ENCODE measurements at regions not wholly inside any gene's neighbourhood (a gene's known extent, or its start where the extent isn't known, plus 50 kb on each side); places are given as distances from the start of the nearest gene placed in this dataset.

DNA sequence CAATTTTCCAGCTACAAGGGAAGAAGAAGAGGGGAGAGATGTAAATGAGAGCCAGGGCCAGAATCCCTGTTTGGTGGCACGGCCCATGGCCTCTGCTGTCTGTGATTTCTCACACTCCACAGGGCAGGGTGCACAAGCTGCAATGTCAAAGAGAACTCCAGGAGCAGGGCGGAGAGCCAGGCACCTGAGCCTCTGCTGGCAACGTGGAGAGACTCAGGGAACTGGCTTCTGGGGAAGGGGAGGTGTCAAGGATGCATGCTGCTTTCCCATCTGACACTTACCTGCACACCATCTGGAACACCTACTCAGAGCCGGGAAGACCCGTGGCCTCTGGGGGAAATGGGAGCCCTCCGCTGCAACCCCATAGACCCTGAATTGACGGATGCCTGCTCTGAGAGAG, 507.5 kb upstream of the NR2F2 start:
- DNase-seq, result no peak

DNA sequence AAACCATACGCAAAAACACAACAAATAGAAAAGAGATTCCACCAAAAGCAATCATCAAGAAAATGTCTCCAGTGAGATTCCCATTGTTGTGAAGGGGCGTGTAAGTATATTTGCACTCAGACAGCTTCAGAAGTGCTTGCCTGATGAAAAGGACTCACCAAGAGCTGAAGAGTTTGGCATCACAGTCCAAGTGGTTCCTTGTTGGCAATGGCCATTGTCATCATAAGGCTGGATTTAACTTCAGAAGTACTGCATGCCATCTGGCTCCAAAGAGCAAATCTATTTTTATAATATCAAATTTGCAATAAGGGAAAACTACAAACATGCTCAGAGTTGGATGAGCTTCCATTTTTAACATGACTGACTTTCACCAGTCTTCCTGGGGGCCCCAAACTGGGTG, 505.3 kb upstream of the NR2F2 start:
- DNase-seq, result no peak

DNA sequence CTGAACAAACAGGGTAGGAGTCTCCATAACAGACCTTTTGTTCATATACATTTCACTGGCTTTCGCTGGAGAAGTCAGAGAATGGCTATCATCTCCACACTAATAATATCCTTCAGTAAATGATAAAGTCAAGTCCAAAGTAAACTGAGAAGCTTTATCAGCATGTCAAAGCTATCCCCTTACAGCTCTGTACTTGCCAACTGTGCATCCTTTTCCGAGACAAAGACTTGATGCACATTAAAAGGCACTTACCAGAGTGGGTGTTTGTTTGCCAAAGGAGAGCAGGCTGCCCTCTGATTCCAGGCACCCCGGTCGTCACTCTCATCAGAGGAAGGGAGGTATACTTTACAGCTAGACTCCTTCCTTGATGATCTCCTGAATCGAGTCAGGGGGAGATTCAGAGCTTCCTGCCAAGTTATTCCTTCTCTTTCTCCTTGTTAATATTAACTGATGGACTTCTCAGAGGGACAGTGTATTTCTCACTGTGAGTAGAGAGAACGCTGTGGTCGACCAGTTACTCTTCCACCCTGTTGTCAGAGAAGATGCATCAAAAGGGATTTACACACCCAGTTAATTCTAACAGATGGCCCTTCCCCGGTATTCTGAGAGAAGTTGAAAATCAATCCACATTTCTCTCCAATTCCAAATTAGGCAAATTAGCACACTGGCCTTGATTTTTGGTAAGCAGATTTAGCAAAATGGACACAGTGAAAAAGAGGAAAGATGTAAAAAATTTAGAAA, 504.7 kb upstream of the NR2F2 start:
- no peak for DNase-seq

DNA sequence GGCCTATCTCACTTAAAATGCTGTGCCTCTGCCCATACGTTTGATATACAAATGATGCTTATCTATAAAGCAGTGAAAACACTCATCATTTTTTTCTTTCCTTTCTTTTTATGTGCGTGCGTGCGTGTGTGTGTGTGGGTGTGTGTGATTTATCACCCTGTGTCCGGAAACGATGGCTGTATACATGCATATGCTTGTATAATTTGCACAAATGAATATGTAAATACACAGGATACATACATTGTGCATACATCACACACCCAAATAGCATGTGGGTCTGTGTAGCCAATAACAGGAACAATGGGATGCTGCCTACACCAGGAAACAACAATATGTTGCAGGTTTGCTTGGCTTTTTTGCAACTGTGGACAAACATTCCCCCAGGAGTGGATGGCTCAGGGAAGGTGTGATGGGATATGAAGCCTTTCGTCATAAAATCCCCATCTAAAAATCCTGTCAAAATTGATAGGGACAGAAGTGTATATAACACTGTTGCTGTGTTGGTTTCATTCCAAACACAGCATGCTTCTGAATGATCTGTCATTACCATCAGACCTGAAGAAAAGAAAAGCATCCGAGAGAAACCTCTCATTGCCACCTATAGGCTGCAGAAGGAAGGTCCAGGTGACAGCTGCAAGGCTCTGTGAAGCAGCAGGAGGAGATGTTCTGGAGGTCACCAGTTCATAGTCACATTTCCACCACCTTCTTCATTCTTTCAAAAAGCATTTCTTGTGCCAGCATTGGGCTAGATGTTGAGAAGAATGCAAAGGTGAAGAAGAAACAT, 503.9 kb upstream of the NR2F2 start:
- DNase-seq, result no peak

DNA sequence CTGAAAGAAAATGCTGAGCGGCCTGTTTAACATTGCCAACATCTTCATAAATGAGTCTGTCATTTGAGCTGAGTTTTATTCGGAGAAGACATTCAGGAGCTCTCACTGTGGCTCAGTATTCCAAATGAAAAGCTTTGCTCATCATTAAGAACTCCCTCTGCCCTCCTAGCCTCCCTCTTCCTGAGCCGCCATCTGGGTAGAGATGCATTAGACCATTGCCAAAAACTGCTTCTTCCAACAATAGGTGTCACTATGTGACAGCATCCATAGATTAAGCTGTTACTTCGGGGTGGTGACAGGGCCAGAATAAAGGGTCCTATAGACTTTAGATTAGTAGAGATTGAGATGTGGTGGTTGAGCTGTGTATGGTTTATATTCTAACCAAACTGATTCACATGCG, 501.4 kb upstream of the NR2F2 start:
- DNase-seq, result no peak

DNA sequence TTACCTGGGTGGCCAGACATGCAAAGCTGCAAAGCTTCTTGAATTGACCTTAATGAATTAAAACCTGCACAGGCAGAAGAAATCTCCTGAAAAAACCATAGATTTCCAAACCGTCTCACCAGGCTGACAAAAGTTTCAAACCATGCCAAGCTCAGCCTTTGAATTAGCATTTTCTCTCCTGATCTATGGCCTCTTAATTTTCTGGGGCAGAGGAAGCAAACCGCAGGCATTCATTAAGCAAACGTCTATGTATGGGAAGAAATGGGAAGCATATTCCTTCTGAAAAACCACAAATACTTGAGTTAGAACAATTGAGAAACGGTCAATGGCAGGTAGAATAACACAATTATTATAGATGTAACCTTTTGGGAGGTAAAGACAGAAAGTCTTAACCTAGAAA, 500.2 kb upstream of the NR2F2 start:
- DNase-seq, result no peak

DNA sequence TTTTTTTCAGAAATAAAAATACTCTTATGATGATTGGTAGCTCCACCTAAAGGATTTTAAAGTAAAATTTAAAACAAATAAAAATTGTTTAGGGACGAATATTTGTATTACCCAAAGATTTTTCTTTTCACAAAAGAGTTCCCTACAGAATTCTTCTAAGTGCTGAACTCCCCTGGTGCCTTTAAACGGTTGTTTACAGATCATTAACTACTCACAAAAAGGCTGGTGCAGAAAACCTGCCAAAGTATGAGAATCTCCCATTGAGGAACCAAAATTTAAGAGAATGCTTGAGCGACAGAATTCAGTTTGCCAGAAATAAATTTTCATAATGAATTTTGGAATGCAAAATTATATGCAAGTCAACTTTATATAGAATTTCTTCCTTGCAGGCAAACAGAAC, 497.8 kb upstream of the NR2F2 start:
- no peak for DNase-seq

DNA sequence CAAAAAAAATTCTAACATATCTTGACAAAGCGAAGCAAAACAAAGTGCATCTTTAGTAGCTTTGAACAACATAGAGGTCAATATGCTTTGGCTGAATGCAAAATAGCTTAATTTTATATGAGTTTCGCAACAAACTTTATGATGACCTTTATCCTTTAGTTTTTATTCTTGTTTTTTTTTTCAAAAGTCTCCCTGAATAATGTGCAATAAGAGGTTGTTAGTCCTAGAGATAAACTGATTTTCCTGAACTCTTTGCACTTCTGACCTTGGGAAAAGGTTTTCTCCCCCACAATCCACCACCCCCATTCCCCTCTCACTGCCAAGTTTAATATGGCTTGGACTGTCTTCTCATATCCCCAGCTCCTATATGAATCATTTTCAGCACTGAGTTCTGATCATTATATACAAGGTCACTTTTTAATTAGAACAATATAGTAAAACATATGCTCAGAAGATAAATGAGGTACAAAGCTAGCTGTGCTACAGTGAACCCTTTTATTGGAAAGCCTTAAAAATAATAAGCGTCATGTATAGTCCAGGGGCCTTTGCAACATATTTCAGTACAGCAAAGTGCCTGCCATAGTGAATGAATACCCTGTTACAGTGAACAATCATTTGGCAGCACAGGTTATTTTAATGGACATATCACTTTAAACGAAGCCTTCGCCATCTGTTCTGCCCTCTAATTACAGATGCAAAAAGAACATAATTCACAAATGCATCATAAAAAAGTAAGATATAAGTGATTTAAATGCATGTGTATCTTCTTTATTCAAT, 496.3 kb upstream of the NR2F2 start:
- no peak for DNase-seq

DNA sequence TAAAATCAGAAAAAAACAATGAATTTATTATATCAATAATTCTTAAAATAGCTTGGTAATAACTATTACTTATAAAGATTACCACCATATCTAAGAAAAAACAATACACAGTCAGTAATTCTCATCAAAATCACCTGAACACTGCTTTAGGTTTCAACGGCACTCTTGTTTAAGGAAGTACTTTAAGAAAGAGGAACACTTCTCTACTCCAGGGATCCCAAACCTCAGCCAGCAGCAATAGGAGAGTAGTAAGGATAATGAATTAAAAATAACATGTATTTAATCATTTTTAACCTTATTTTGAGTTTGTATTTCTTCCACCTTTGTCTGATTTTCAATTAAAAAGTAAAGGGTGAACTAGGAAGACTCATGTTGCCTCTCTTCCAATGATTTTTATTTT, 494.0 kb upstream of the NR2F2 start:
- DNase-seq, result no peak

DNA sequence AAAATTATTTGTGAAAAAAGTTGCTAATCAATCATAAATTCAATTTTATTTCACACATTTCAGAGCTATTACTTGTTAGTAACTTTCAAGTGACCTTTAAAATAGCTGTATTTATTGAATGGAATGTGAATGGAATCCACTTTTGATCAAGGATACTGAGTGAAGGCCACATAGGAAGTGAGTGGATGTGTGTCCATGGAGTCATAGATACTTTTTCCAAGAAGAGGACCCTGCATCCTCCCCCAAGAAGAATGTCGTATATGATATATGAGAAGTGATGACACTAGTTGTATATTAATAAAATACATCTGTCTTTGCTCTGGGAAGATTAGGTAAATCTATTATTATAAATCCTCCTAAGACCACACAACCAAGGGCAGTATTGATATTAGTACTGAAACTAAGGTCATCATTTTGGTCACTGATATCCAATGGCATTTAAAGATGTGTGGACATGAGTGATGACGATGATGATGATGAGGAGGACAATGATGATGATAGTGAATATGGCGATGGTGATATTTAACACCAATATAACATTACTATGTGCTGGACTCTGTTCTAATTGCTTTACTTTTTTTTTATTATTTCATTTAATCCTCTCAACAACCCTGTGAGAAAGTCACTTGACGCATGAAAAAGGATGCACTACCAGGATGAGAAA, 493.0 kb upstream of the NR2F2 start:
- no peak for DNase-seq

DNA sequence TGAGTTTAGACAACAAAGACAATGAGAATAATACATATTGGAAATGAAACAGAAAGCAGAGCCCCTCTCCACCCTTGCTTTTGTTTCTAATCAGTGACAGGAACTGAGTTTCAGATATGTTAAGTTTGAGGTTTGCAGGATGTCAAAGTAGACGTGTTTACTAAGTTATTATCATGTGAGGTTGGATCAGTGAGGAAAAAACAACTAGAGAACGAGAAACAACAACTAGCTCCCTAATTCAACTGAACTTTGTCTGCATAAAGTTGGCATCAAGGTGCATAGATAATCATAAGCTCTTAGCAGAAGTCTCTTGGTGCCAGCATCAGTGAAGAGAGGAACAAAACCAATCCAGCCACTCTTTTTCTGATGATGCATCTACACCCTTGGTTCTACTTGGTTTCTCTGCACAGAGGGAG, 491.1 kb upstream of the NR2F2 start:
- DNase-seq, result no peak

DNA sequence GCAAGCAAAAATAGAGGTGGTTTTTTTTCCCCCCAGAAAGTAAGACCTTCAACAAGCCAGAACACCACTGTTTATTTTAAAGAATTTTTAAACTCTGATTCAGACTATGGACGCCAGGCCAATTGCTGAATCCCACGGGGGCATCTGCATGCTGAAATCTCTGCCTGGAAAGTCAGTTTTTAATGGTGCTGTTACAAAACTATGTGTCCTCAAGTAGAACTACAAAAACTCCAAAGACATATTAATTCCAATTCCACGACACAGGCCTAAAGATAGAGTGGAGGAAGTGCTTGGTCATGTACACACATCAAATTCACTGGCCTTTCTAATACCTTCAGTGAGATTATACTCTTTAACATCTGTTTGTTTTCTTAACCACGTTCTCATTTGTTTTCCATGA, 490.5 kb upstream of the NR2F2 start:
- DNase-seq, result no peak

DNA sequence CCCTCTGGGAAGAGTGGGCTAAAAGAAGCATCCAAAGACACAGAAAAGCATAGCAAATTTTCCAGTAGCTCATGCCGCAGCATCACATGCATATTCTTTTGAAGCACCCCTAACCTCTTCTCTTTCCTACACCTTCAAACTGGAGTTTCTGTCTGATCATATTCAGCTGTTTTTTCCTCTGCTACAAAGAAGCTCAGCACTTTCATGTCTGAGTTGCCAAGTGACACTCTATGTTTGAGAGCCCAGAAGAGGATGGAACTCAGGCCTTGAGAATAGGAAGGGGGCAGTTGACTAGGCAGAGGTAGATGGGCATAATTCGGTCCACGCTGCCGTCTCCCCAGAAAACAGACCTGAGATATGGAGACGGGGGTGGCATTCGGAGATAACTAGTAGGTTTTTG, 489.6 kb upstream of the NR2F2 start:
- no peak for DNase-seq

DNA sequence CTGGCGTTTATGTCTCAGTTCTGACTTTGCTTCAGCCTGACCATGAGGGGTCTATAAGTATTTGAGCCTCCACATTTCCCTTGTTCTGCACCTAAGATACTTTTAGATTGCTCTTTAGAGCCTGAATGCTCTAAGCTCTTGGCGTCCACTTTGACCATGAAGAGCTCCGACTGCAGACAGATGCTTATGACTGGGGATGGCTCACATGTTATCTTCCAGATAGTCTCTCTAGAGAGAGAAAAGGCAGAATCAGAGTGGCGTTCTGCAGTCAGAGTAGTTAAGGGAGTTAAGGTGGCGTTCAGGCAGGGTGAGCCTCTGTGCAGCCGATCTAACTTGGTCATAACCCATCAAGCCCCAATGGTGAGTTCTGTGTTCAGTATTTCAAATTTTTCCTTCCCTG, 487.9 kb upstream of the NR2F2 start:
- DNase-seq, result no peak

DNA sequence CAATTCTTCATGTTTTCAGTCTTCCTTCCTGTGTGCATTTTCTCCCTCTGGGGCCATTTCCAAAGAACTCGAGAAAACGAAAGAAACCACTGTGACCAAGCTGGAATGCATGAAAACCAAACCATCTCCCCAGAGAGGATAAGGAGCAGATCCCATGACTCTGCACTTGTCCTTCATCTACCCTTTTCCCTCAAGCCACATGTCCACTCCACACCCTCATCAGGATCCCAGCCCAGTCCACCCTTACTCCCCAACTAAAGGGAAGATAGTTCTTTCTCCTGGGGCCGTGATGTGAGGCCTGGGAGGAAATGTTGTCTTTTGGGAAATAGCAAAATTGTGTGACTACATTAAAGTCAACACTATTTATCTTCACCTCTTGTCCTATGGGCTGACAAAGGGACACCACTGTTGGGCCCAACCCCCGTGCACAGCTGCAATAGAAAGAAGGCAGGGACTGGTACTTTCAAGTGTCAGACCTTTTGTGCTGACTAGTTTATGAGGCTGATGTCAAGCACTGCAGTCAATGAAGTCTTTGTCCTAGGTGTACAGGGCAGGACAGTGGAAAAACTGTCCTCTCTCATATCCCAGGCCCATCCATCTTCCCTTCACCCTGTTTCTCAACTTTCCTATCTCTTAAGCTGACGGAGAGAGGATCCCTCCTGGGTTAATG, 487.1 kb upstream of the NR2F2 start:
- no peak for DNase-seq

DNA sequence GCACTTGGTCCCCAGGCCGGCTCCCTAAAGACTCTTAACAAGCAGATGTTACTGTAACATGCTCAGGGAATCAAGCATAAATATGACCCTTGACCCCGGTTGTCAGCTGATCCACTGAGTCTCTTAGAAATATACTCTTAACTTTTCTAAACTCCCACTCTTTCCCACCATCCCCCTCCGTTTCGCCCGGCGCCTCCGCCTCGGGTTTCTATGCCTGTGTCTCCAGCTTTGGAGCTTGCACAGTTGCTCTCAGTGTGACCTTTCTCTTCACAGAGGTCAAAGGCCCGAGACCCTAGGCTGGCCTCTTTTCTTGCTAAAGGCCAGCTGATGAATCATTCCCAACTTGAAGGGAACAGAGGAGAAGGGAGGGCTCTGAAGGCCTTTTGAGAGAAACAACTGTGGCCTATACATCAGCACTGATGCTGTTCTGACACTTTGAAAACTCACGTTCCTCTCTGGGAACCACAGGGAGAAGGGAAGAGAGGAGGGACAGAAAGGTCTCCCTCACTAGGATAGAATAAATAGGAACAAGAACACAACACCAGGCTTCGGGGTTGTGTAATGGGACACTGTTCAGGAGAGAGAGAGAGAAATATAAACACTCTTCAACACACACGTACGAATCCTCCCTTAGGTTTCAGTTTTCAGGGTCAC, 484.5 kb upstream of the NR2F2 start:
- DNase-seq, result no peak

DNA sequence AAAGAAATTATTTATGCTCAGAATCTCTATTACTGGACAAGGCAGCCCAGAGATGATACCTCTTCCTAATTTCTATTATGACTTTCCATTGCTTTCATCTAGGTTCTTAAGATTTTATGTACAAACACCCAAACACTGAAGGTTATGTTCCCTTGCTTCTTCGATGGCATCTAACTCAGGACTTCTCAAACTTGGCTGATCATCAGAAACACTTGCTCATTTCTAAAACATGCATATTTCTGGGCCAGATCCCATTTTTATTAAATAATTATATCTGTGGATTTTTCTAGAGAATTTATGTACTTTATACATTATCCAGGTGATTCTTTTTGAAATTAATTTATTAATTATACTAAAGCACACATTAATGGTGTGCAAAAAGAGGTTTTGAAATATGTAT, 482.4 kb upstream of the NR2F2 start:
- DNase-seq, result no peak

DNA sequence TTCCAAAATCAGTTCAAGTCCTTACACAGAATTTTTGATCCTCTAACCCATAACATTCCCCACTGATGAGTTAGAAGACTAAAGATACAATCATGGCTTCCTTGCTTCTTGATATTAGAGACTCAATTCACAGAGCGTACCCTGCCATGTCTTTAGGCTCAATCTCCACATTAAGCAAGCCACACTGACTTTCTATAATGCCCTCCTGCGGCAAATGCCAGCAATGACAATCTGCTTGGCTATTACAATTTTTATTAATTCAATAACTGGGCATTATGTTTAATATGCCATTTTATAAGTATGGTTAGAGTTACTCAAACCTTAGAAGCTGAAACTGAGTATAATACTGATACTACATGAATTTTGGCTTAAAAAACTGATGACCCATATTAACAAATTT, 479.7 kb upstream of the NR2F2 start:
- DNase-seq, result no peak

DNA sequence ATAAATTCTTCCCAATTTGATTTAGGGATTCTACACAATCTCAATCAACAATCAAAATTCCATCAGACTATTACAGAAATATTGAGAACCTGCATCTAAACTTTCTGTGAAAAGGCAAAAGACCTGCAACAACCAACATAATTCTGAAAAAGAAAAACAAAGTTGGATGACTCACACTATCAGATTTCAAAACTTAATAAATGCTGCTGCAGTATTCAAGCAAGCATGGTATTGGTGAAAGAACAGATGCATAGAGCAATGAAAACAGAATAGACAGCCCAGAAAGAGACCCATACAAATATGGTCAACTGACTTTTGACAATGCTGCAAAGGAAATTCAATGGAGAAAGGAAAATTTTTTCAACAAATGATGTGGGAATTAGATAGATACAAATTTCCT, 477.1 kb upstream of the NR2F2 start:
- no peak for DNase-seq

DNA sequence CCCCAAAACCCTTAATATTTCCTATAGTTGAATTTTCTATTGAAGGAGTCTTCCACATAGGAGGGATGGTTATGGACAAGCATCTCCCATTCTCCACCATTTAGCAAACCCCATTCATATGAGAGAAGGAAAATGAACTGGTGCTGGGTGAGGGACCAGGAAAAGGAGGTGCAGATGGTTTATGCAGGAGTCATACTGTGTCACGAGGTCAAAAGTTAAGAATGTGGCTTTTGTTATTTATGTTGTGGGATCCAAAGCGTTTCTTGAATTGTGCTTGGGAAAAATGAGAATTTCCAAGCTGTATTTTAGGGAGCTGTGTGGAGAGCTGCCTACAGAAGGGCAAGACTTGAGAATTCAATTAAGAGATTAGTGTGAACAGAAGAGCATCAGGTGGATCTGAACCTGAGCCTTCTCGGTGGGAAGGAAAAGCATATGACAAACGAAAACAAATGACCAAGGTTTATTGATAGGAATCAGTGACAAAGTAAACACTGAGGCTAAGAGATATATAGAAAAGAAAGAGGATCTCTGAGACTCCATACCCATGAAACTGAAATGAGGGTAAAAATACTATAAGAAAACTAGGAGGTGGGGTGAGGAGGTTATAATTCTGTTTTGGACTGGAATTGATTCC, 473.3 kb upstream of the NR2F2 start:
- no peak for DNase-seq

DNA sequence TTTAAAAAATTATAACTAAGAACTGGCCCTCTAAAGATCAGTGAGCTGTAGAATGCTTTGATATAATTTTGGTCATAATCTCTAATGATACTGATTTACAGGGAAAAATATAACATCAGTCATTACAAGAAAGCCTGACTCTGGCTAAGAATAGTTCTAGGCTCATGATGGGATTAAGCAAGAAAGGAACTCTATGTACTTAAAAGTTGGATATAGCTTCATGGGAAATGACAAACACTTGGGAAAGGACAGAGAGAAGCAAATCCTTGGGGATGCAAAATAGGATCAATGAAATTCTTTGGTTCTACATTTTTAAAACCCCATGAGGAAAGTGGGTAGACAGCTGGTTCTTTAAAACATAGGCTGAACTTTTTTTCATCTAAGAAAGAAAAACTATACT, 472.7 kb upstream of the NR2F2 start:
- DNase-seq, result no peak

DNA sequence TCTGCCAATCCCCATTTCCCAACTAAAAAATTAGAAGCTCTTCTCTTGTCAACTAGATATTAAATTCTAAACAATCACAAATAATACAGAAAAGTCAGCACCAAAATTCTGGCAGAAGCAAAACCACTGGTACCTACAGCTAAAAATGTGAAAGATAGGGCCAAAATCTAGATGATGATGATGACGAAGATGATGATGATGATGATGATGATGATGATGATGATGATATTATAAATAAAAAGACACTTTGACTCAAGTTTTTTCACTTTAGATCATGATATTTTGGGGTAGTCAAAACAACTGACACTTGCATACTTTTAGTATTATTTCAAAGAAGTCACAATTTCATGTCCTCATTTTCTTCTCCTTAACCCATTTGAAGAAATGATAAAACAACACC, 470.1 kb upstream of the NR2F2 start:
- no peak for DNase-seq
